HEK293 (cell line): ENCODE measurements at regions not wholly inside any gene's neighbourhood (a gene's known extent, or its start where the extent isn't known, plus 50 kb on each side); places are given as distances from the start of the nearest gene placed in this dataset.

Experiments used
- CTCF ChIA-PET: fragments of 350-600 bp; formaldehyde crosslinking; extraction: SDS; loops from one replicate; lab custom pipeline; 2021; ENCODE audit warnings: antibody characterized with exemption; lab: Yijun Ruan, JAX
- POLR2A ChIA-PET: fragments of 300-600 bp; formaldehyde crosslinking; extraction: SDS; loops from one replicate; lab custom pipeline; 2020; ENCODE audit warnings: antibody characterized with exemption, inconsistent platforms; lab: Yijun Ruan, JAX
- H3K27ac ChIP-seq: fragments of 200-500 bp; sonication (Bioruptor generic); 2 replicates; pipeline ENCODE4 v1.5.1; 2014; ENCODE audit warnings: low read depth, low read length, control low read depth, inconsistent platforms; ENCODE audit errors: extremely low read depth
- H3K36me3 ChIP-seq, 2 experiments: fragments of 200-500 bp in 1 of 2; sonication (Bioruptor generic) in 1 of 2; 1 replicate in 1 of 2; 2 replicates in 1 of 2; pipeline ENCODE4 v1.5.1; 2014 to 2017; ENCODE audit warnings: inconsistent platforms in 2 of 2, low read length in 2 of 2; ENCODE audit not compliant: control insufficient read depth in 2 of 2, insufficient read depth in 1 of 2
- H3K4me1 ChIP-seq: fragments of 200-500 bp; sonication (Bioruptor generic); 2 replicates; pipeline ENCODE4 v1.5.1; 2014; ENCODE audit warnings: mild to moderate bottlenecking, low read length, inconsistent platforms; ENCODE audit not compliant: control insufficient read depth, insufficient read depth
- H3K4me3 ChIP-seq: 2 replicates; pipeline ENCODE4 v1.5.1; 2011; ENCODE audit warnings: low read depth, mild to moderate bottlenecking, control low read depth, low read length, moderate library complexity
- H3K9me3 ChIP-seq: fragments of 200-500 bp; sonication (Bioruptor generic); 2 replicates; pipeline ENCODE4 v1.5.1; 2014; ENCODE audit warnings: low read depth, low read length, inconsistent platforms; ENCODE audit not compliant: control insufficient read depth, insufficient read depth
- BCL11A ChIP-seq: fragments of 450-650 bp; formaldehyde crosslinking; IDR thresholded peaks from 2 replicates; pipeline ENCODE4 v1.5.1; 2016; ENCODE audit warnings: low read depth, missing biosample characterization, missing genetic modification characterization
- RBAK ChIP-seq: fragments of 450-650 bp; formaldehyde crosslinking; IDR thresholded peaks from 2 replicates; pipeline ENCODE4 v1.5.1; 2016; ENCODE audit warnings: missing biosample characterization, missing genetic modification characterization
- SP3 ChIP-seq: fragments of 450-650 bp; formaldehyde crosslinking; IDR thresholded peaks from 2 replicates; pipeline ENCODE4 v1.5.1; 2016; ENCODE audit warnings: missing biosample characterization, missing genetic modification characterization
- SP7 ChIP-seq: fragments of 450-650 bp; formaldehyde crosslinking; IDR thresholded peaks from 2 replicates; pipeline ENCODE4 v1.5.1; 2016; ENCODE audit warnings: missing biosample characterization, missing genetic modification characterization
- ZBTB20 ChIP-seq: fragments of 450-650 bp; formaldehyde crosslinking; IDR thresholded peaks from 2 replicates; pipeline ENCODE4 v1.5.1; 2016; ENCODE audit warnings: missing biosample characterization, missing genetic modification characterization
- ZBTB26 ChIP-seq: fragments of 450-650 bp; formaldehyde crosslinking; optimal IDR thresholded peaks from 2 replicates; pipeline ENCODE3; 2016; ENCODE audit warnings: missing biosample characterization, mild to moderate bottlenecking, missing genetic modification characterization
- ZEB2 ChIP-seq: fragments of 450-650 bp; formaldehyde crosslinking; IDR thresholded peaks from 2 replicates; pipeline ENCODE4 v1.5.1; 2016; ENCODE audit warnings: missing biosample characterization, missing genetic modification characterization
- ZNF10 ChIP-seq: fragments of 450-650 bp; formaldehyde crosslinking; IDR thresholded peaks from 2 replicates; pipeline ENCODE4 v1.5.1; 2017; ENCODE audit warnings: missing biosample characterization, missing genetic modification characterization
- ZNF114 ChIP-seq: fragments of 450-650 bp; formaldehyde crosslinking; IDR thresholded peaks from 2 replicates; pipeline ENCODE4 v1.5.0; 2017; ENCODE audit warnings: missing biosample characterization, missing genetic modification characterization
- ZNF16 ChIP-seq: fragments of 450-650 bp; formaldehyde crosslinking; IDR thresholded peaks from 2 replicates; pipeline ENCODE4 v1.5.1; 2016; ENCODE audit warnings: low read depth, missing biosample characterization, missing genetic modification characterization
- ZNF169 ChIP-seq: fragments of 450-650 bp; formaldehyde crosslinking; IDR thresholded peaks from 2 replicates; pipeline ENCODE4 v1.5.1; 2016; ENCODE audit warnings: missing biosample characterization, missing genetic modification characterization
- ZNF19 ChIP-seq: fragments of 450-650 bp; formaldehyde crosslinking; IDR thresholded peaks from 2 replicates; pipeline ENCODE4; 2016; ENCODE audit warnings: missing biosample characterization, missing genetic modification characterization, low read depth
- ZNF2 ChIP-seq: fragments of 450-650 bp; formaldehyde crosslinking; IDR thresholded peaks from 2 replicates; pipeline ENCODE4 v1.5.1; 2016; ENCODE audit warnings: missing biosample characterization, missing genetic modification characterization
- ZNF202 ChIP-seq: fragments of 450-650 bp; formaldehyde crosslinking; IDR thresholded peaks from 2 replicates; pipeline ENCODE4 v1.5.1; 2016; ENCODE audit warnings: missing biosample characterization, missing genetic modification characterization, borderline replicate concordance
- ZNF311 ChIP-seq: fragments of 450-650 bp; formaldehyde crosslinking; IDR thresholded peaks from 2 replicates; pipeline ENCODE4 v1.5.1; 2017; ENCODE audit warnings: missing biosample characterization, missing genetic modification characterization, borderline replicate concordance
- ZNF510 ChIP-seq: fragments of 450-650 bp; formaldehyde crosslinking; IDR thresholded peaks from 2 replicates; pipeline ENCODE4 v1.5.1; 2018; ENCODE audit warnings: mild to moderate bottlenecking, missing genetic modification characterization, missing biosample characterization; ENCODE audit not compliant: insufficient replicate concordance
- ZNF513 ChIP-seq: fragments of 450-650 bp; IDR thresholded peaks from 2 replicates; pipeline ENCODE4 v1.5.1; 2018; ENCODE audit warnings: missing biosample characterization, missing genetic modification characterization
- ZNF548 ChIP-seq: fragments of 450-650 bp; formaldehyde crosslinking; IDR thresholded peaks from 2 replicates; pipeline ENCODE4 v1.5.1; 2016; ENCODE audit warnings: missing biosample characterization, missing genetic modification characterization
- ZNF645 ChIP-seq: fragments of 450-650 bp; formaldehyde crosslinking; IDR thresholded peaks from 2 replicates; pipeline ENCODE4; 2016; ENCODE audit warnings: missing biosample characterization, missing genetic modification characterization
- ZNF776 ChIP-seq: fragments of 450-650 bp; formaldehyde crosslinking; IDR thresholded peaks from 2 replicates; pipeline ENCODE4 v1.5.0; 2017; ENCODE audit warnings: missing biosample characterization, missing genetic modification characterization, borderline replicate concordance
- TF ChIP-seq, protein P1 (sequence below): fragments of 450-650 bp; formaldehyde crosslinking; IDR thresholded peaks from 2 replicates; pipeline ENCODE4 v1.5.1; 2016; ENCODE audit warnings: missing biosample characterization, missing genetic modification characterization
- TF ChIP-seq, protein P2 (sequence below): sonication (generic); formaldehyde crosslinking; IDR thresholded peaks from 2 replicates; pipeline ENCODE4 v1.8.1; 2022; ENCODE audit warnings: mild to moderate bottlenecking, moderate library complexity, missing genetic modification reagents

DNA sequence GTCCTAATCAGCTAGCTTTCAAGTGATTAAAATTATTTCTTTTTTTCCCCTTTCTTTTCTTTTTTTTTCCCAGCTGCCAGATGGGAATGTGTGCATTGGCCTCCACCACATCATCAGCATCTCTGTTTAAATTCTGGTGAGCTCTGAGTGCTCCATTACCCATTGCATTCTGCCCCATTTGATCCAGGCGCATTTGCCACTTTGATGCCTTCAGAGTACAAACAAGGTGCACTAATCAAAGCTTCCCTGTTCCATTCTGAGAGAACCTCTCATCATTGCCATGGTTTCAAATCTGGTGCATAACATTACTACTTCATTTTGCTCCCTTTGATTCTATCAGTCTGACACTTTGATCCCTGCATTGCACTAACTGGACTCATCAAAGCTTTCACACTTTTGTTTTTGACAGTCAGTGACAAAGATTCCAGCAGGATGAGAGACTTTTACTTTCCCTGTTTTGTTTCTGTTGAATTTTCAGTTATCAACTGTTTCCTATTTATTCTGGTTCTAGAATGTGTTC lies 238.8 kb upstream of the PCDH10 start:
- TF ChIP-seq ZNF19 (tag by site-specific recombination) (no peak), ZBTB20 (tag by site-specific recombination) (no peak), BCL11A (no peak)
- TF ChIP-seq, protein P1, sequence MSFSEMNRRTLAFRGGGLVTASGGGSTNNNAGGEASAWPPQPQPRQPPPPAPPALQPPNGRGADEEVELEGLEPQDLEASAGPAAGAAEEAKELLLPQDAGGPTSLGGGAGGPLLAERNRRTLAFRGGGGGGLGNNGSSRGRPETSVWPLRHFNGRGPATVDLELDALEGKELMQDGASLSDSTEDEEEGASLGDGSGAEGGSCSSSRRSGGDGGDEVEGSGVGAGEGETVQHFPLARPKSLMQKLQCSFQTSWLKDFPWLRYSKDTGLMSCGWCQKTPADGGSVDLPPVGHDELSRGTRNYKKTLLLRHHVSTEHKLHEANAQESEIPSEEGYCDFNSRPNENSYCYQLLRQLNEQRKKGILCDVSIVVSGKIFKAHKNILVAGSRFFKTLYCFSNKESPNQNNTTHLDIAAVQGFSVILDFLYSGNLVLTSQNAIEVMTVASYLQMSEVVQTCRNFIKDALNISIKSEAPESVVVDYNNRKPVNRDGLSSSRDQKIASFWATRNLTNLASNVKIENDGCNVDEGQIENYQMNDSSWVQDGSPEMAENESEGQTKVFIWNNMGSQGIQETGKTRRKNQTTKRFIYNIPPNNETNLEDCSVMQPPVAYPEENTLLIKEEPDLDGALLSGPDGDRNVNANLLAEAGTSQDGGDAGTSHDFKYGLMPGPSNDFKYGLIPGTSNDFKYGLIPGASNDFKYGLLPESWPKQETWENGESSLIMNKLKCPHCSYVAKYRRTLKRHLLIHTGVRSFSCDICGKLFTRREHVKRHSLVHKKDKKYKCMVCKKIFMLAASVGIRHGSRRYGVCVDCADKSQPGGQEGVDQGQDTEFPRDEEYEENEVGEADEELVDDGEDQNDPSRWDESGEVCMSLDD: no peak

DNA sequence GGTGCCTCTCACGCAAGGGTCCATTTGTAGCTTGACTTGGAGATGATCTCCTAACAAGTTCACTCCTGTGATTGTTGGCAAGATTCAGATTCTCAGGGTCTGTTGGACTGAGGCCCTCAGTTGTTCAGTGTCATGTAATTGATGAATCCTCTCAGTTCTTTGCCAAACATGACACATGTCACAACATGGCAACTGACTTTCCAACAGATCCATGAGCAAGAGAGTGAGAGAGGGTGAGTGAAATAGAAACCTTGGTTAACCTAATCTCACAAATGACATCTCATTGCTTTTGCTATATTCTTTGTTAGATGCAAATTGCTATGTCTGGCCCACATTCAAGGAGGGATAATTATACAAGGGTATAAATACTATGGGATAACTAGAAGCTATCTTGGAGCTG lies 231.0 kb upstream of the PCDH10 start:
- TF ChIP-seq ZNF114 (no peak), ZNF776 (no peak), ZNF202 (tag by site-specific recombination) (no peak)
- Histone ChIP-seq H3K36me3 (no peaks in the 10 kb centered on the region), H3K9me3 (no peaks in the 10 kb centered on the region), H3K4me3 (no peak overlapping the region), H3K27ac (no peak overlapping the region), H3K4me1 (no peaks in the 10 kb centered on the region)
- ChIA-PET CTCF (no interaction called here), POLR2A (no interaction called here)

More for the DNA sequence above, 238.8 kb upstream of the PCDH10 start:
- H3K27ac ChIP-seq: no peak overlapping the region
- no peaks in the 10 kb centered on the region for H3K9me3 ChIP-seq
- no peak overlapping the region for H3K4me3 ChIP-seq
- H3K4me1 ChIP-seq: no peaks in the 10 kb centered on the region
- POLR2A ChIA-PET: no interaction called here
- no peaks in the 10 kb centered on the region for H3K36me3 ChIP-seq
- CTCF ChIA-PET: interaction anchor here (0.5 kb wide), 1 partner anchor 1814 kb away, joined by 3 read pairs; no protein-coding TSS in a partner anchor

DNA sequence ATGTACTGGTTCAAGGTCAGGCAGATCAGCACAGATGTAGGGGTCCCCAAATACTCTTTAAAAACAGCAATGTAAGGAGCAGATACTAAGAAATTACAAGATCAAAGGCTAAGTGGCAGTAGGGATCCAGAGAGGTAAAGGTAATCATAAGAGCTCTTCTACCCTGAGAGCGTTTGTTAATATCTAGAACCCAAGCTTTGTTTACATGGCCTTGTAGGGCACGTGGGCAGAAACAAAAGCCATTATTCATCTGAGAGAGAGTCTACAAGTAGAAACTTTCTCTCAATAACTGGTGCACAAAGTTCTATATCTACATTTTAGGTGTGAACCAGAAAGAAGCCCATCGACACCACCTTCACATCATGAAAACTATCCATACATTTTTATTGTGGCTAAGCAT lies 225.6 kb upstream of the PCDH10 start:
- no peak overlapping the region for H3K4me3 ChIP-seq
- H3K4me1 ChIP-seq: no peaks in the 10 kb centered on the region
- TF ChIP-seq ZNF10 (no peak), ZNF2 (tag by site-specific recombination) (no peak), ZNF311 (no peak), RBAK (tag by site-specific recombination) (no peak), ZBTB26 (tag by site-specific recombination) (no peak), ZEB2 (tag by site-specific recombination) (no peak), ZNF548 (no peak), ZNF16 (no peak), ZNF513 (tag by site-specific recombination) (no peak), SP7 (tag by site-specific recombination) (no peak), ZNF645 (tag by site-specific recombination) (no peak), ZNF169 (tag by site-specific recombination) (no peak), ZNF510 (no peak), SP3 (tag by site-specific recombination) (no peak)
- TF ChIP-seq, protein P2, sequence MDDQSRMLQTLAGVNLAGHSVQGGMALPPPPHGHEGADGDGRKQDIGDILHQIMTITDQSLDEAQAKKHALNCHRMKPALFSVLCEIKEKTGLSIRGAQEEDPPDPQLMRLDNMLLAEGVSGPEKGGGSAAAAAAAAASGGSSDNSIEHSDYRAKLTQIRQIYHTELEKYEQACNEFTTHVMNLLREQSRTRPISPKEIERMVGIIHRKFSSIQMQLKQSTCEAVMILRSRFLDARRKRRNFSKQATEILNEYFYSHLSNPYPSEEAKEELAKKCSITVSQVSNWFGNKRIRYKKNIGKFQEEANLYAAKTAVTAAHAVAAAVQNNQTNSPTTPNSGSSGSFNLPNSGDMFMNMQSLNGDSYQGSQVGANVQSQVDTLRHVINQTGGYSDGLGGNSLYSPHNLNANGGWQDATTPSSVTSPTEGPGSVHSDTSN: no peak
- POLR2A ChIA-PET: no interaction called here
- no peak overlapping the region for H3K27ac ChIP-seq
- H3K9me3 ChIP-seq: no peaks in the 10 kb centered on the region
- CTCF ChIA-PET: no interaction called here
- no peaks in the 10 kb centered on the region for H3K36me3 ChIP-seq
